ENCODE measurements at regions not wholly inside any gene's neighbourhood (a gene's known extent, or its start where the extent isn't known, plus 50 kb on each side); places are given as distances from the start of the nearest gene placed in this dataset.

DNA sequence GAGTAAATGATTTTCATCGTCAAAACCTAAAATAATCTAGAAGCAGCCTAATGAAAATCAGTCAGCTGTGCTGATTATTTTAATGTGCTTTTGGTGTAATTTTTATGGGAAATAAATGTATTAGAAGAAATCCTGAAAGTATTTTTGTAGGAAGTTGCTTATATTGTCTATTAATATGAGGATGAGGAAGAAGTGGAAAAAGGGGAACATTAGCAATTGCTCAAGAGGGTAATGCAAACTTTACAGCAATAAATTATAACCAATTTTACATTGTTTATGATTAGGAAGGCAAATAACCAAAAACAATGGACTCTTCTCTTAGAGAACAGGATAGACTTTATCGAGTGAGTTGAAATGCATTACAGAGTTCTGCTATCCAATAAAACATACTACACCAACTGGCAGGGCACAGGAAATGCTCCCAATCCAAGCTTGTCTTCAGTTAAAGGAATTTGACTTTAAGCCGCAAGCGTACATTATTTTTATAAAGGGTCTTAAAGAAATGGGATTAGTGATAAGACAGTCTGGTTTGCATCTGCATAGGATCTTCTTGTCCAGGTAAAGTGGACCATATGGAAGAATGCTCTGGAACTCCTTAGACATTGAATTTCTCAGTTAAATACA lies 374.8 kb downstream of the PDGFC start:
- Histone ChIP-seq H3K36me3 (ENCODE audit: control insufficient read depth, insufficient read depth, low read length) (no peaks in the 10 kb centered on the region), H3K9me3 (ENCODE audit: control insufficient read depth, low read depth, low read length) (no peaks in the 10 kb centered on the region), H3K27me3 (ENCODE audit: control insufficient read depth, insufficient read depth, low read length) (no peaks in the 10 kb centered on the region), H3K4me3 (ENCODE audit: low read length) (no peak overlapping the region), H3K27ac (ENCODE audit: low read length) (no peak overlapping the region), H3K4me1 (ENCODE audit: control insufficient read depth, insufficient read depth, low read length) (no peaks in the 10 kb centered on the region)
- WGBS (ENCODE audit: insufficient coverage, low lambda C conversion rate), result no CpG with 5 or more reads among the region's 4 CpGs
- DNase-seq, result no peak

DNA sequence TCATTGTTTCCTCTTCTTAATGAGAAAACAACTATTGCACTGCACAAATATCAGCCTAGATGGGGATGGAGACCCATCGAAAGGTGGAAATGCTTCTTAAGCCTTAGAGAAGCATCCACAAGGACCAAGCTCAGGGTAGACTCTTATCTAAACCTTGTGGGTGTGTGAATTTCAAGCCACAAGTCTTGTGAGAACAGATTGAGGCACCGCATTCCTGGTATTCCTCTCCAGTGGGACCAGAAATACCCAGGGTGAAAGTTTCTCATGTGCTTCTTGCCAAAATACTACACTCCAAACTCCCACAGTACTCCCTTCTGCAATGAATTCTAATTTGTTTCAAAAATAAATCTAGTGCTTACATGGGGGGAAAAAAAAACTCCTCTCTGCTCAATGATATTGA lies 375.6 kb downstream of the PDGFC start:
- Histone ChIP-seq H3K27me3 (ENCODE audit: control insufficient read depth, insufficient read depth, low read length) (no peaks in the 10 kb centered on the region), H3K36me3 (ENCODE audit: control insufficient read depth, insufficient read depth, low read length) (no peaks in the 10 kb centered on the region), H3K4me3 (ENCODE audit: low read length) (no peak overlapping the region), H3K9me3 (ENCODE audit: control insufficient read depth, low read depth, low read length) (no peaks in the 10 kb centered on the region), H3K27ac (ENCODE audit: low read length) (no peak overlapping the region), H3K4me1 (ENCODE audit: control insufficient read depth, insufficient read depth, low read length) (no peaks in the 10 kb centered on the region)
- no CpG with 5 or more reads among the region's 2 CpGs for WGBS (ENCODE audit: insufficient coverage, low lambda C conversion rate)
- no peak for DNase-seq

DNA sequence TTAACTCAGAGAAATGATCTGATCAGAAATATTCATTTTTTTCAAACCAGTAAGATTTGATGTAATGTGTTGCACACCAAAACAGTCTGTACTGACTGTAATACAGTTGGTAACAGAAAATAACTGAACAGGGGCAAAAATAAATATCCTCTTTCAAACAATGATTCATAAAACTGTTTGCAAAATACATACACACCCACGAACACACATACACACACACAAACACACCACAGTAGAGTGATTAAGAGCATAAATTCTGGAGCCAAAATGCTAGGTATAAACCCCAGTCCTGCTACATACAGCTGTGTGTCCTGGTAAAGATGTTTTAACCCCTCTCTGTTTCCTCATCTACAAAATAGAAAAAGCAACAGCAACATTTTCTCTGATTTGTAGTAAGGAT lies 376.6 kb downstream of the PDGFC start:
- H3K9me3 ChIP-seq (ENCODE audit: control insufficient read depth, low read depth, low read length), result no peaks in the 10 kb centered on the region
- no peaks in the 10 kb centered on the region for H3K27me3 ChIP-seq (ENCODE audit: control insufficient read depth, insufficient read depth, low read length)
- H3K4me1 ChIP-seq (ENCODE audit: control insufficient read depth, insufficient read depth, low read length), result no peaks in the 10 kb centered on the region
- H3K36me3 ChIP-seq (ENCODE audit: control insufficient read depth, insufficient read depth, low read length), result no peaks in the 10 kb centered on the region
- WGBS (ENCODE audit: insufficient coverage, low lambda C conversion rate), result no CpG with 5 or more reads among the region's 1 CpG
- H3K4me3 ChIP-seq (ENCODE audit: low read length), result no peak overlapping the region
- no peak overlapping the region for H3K27ac ChIP-seq (ENCODE audit: low read length)
- DNase-seq, result no peak

DNA sequence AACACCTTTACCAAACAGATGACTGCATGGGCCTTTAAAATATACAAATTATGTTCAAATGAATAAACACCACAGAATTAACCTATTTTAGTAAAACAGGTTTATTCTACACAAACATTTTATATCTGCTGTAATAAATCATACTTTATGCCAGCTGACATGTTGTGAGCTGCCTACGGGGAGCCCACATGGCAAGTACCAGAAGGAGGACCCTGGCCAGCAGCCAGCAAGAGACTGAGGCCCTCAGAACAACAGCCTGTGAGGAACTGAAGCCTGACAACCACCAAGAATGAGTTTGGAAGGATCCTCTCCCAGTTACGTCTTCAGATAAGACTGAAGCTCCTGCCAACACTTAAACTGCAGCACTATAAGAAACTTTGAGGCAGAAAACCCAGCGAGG lies 377.0 kb downstream of the PDGFC start:
- no peak for DNase-seq
- H3K27ac ChIP-seq (ENCODE audit: low read length), result no peak overlapping the region
- WGBS (ENCODE audit: insufficient coverage, low lambda C conversion rate), result no CpG with 5 or more reads among the region's 3 CpGs

DNA sequence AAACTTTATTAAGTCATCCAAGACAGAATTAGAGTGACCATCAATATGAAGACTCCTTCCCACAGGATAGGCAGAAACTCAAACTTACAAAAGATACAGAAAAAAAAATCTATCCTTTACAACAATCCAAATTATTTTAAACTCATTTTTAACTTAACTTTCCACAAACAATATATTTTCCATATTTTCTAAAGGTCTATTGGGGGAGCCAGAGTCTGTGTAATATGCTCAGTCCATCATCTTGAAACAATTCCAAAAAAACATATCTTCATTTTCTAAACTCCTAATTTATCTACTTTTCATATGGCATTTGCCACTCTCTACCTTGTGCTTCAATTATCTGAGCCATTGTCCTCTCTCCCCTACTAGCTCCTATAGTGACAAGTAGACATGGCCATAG lies 378.1 kb downstream of the PDGFC start:
- Histone ChIP-seq H3K9me3 (ENCODE audit: control insufficient read depth, low read depth, low read length) (no peaks in the 10 kb centered on the region), H3K27ac (ENCODE audit: low read length) (no peak overlapping the region), H3K36me3 (ENCODE audit: control insufficient read depth, insufficient read depth, low read length) (no peaks in the 10 kb centered on the region)

More for the DNA sequence above, 377.0 kb downstream of the PDGFC start:
- Histone ChIP-seq H3K36me3 (ENCODE audit: control insufficient read depth, insufficient read depth, low read length) (no peaks in the 10 kb centered on the region), H3K4me1 (ENCODE audit: control insufficient read depth, insufficient read depth, low read length) (no peaks in the 10 kb centered on the region), H3K9me3 (ENCODE audit: control insufficient read depth, low read depth, low read length) (no peaks in the 10 kb centered on the region), H3K4me3 (ENCODE audit: low read length) (no peak overlapping the region), H3K27me3 (ENCODE audit: control insufficient read depth, insufficient read depth, low read length) (no peaks in the 10 kb centered on the region)

DNA sequence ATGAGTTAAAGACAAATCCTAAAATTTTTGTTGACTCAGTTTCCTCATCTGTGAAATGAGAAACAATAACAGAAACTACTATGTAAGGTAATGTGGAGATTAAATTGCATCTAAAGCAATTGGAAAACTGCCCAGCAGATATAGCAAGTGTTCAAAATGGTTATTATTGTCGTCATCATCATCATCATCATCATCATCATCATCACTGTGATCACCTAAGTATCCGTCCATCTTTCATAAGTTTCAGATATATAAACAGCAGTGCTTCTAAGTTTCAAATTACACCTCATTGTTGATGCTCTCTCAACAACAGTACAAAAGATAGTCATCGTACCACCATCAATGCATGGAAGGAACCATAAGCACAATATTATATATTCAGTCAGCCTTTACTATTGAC lies 379.9 kb downstream of the PDGFC start:
- DNase-seq, result no peak
- WGBS (ENCODE audit: insufficient coverage, low lambda C conversion rate), result no CpG with 5 or more reads among the region's 3 CpGs
- no peaks in the 10 kb centered on the region for H3K4me1 ChIP-seq (ENCODE audit: control insufficient read depth, insufficient read depth, low read length)

More for the DNA sequence above, 378.1 kb downstream of the PDGFC start:
- no peaks in the 10 kb centered on the region for H3K4me1 ChIP-seq (ENCODE audit: control insufficient read depth, insufficient read depth, low read length)
- DNase-seq, result no peak
- no peak overlapping the region for H3K4me3 ChIP-seq (ENCODE audit: low read length)
- H3K27me3 ChIP-seq (ENCODE audit: control insufficient read depth, insufficient read depth, low read length), result no peaks in the 10 kb centered on the region

DNA sequence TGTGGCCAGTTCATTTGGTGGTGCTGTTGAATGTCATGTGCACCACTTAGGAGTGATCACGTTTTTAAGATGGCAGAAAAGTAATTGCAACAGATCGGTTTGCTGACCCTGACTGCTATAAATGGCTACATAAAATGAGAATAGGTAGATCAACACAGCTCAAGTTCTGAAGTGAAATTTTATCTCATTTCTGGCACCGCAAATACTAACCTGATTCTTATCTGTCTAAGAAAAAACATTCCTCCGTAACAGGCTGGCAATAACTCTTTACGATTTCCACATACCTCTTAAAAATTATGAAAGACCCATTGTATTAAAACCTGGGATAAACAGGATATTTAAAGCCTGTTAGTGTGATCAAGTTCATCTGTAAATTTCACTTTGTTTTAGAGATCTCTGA lies 387.5 kb downstream of the PDGFC start:
- Histone ChIP-seq H3K27me3 (ENCODE audit: control insufficient read depth, insufficient read depth, low read length) (no peaks in the 10 kb centered on the region), H3K4me1 (ENCODE audit: control insufficient read depth, insufficient read depth, low read length) (no peaks in the 10 kb centered on the region), H3K4me3 (ENCODE audit: low read length) (no peak overlapping the region), H3K36me3 (ENCODE audit: control insufficient read depth, insufficient read depth, low read length) (no peaks in the 10 kb centered on the region), H3K27ac (ENCODE audit: low read length) (no peak overlapping the region), H3K9me3 (ENCODE audit: control insufficient read depth, low read depth, low read length) (no peaks in the 10 kb centered on the region)
- WGBS (ENCODE audit: insufficient coverage, low lambda C conversion rate), result 0% methylated on average over 1 of the region's 5 CpGs
- DNase-seq, result no peak

More for the DNA sequence above, 379.9 kb downstream of the PDGFC start:
- H3K4me3 ChIP-seq (ENCODE audit: low read length), result no peak overlapping the region
- no peaks in the 10 kb centered on the region for H3K27me3 ChIP-seq (ENCODE audit: control insufficient read depth, insufficient read depth, low read length)
- no peak overlapping the region for H3K27ac ChIP-seq (ENCODE audit: low read length)
- H3K36me3 ChIP-seq (ENCODE audit: control insufficient read depth, insufficient read depth, low read length), result no peaks in the 10 kb centered on the region
- no peaks in the 10 kb centered on the region for H3K9me3 ChIP-seq (ENCODE audit: control insufficient read depth, low read depth, low read length)

DNA sequence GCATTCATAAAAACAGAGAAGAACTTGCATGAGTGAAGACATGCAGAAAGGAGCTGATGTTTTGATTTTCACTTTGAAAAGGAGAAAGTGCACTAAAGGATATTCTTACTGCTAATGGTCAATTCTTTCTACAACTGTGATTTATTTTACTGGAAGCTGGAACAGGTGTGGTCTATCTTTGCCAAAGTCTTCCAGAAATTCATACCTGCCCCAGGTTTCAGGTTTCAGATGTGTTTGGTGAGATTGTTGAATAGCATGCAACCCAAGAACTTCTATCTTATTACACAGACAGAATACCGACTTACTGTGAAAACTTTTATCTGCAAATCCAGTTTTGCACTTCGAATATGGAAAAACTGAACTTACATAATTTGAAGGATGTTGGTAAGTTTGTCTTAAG lies 388.3 kb downstream of the PDGFC start:
- Histone ChIP-seq H3K4me3 (ENCODE audit: low read length) (no peak overlapping the region), H3K9me3 (ENCODE audit: control insufficient read depth, low read depth, low read length) (no peaks in the 10 kb centered on the region), H3K36me3 (ENCODE audit: control insufficient read depth, insufficient read depth, low read length) (no peaks in the 10 kb centered on the region), H3K27ac (ENCODE audit: low read length) (no peak overlapping the region), H3K27me3 (ENCODE audit: control insufficient read depth, insufficient read depth, low read length) (no peaks in the 10 kb centered on the region), H3K4me1 (ENCODE audit: control insufficient read depth, insufficient read depth, low read length) (no peaks in the 10 kb centered on the region)
- WGBS (ENCODE audit: insufficient coverage, low lambda C conversion rate), result 100% methylated on average over 1 of the region's 2 CpGs
- no peak for DNase-seq

DNA sequence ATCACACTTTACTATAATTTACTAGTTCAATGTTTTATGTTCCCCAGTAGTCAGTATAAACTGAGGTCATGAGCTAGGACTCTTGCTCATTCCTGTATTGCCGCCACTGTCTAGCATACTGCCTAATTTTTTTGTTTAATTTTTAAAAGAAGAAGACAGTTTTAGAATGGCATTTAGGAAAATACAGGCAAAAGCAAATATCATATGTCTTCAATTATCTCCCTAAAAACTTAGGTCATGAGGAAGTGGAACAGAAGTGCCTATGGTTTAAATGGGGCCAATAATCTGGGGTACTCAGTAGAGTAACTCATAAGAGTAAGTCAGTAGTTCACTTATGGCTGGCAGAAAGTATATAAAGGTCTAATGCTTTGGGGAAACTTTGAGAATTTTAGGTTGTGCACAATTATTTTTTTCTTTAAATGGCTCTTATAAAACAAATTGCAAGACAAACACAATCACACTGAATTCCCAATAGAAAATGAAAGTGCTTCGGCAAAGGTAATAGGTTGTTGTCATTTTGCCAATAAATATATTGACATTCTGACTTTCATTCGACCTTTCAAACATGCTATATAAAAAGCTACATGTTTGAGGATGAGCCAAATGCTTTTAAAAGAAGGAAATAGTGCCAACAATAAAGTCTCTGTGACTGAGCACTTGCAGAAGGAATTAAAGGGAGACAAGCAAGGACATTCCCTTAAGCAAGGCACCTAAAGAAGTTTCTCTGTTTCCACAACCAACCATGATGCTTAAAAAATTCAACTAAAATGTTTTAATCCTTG lies 390.1 kb downstream of the PDGFC start:
- no peak for DNase-seq
- Histone ChIP-seq H3K27me3 (ENCODE audit: control insufficient read depth, insufficient read depth, low read length) (no peaks in the 10 kb centered on the region), H3K36me3 (ENCODE audit: control insufficient read depth, insufficient read depth, low read length) (no peaks in the 10 kb centered on the region), H3K27ac (ENCODE audit: low read length) (no peak overlapping the region), H3K4me1 (ENCODE audit: control insufficient read depth, insufficient read depth, low read length) (no peaks in the 10 kb centered on the region), H3K4me3 (ENCODE audit: low read length) (no peak overlapping the region), H3K9me3 (ENCODE audit: control insufficient read depth, low read depth, low read length) (no peaks in the 10 kb centered on the region)
- 60% methylated on average over 3 of the region's 3 CpGs for WGBS (ENCODE audit: insufficient coverage, low lambda C conversion rate)

DNA sequence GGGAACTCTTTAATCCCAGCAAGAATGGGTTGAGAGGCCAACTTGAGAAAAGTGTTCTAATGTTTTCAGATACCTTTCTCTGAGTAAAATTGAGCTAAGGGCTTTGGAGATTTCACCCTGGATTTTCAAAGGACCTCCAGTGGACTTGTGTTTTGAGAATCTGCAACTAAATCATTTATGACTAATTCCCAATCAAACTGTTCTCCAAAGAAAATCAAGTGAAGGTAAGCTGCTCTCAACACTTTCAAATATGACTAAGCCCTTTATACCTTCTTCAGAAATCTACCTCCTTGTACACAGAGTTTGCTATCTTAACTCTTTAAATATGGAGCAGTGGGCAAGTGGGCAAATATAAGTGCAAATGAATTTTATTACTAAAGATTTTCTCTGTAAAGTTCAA lies 392.9 kb downstream of the PDGFC start:
- Histone ChIP-seq H3K36me3 (ENCODE audit: control insufficient read depth, insufficient read depth, low read length) (no peaks in the 10 kb centered on the region), H3K27ac (ENCODE audit: low read length) (no peak overlapping the region), H3K9me3 (ENCODE audit: control insufficient read depth, low read depth, low read length) (no peaks in the 10 kb centered on the region), H3K27me3 (ENCODE audit: control insufficient read depth, insufficient read depth, low read length) (no peaks in the 10 kb centered on the region), H3K4me3 (ENCODE audit: low read length) (no peak overlapping the region), H3K4me1 (ENCODE audit: control insufficient read depth, insufficient read depth, low read length) (no peaks in the 10 kb centered on the region)
- DNase-seq, result no peak

DNA sequence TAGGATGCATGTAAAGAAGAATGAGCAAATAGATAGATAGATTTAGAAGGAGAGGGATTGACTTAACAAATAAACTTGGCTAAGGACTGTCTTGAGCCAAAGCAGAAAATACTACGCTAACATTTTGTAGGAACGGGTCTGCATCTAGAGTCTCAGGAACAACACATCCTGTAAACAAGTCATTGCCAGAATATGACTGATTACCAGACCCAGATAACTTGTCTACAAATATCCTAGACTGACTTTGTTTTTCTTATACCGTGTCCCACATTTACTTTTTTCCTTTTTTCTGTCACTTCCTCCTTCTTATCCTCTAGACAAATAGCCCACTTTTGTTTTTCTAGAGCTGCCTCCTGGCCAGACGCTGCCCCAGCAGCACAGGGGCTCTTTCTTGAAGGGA lies 393.6 kb downstream of the PDGFC start:
- DNase-seq, result no peak
- Histone ChIP-seq H3K4me3 (ENCODE audit: low read length) (no peak overlapping the region), H3K9me3 (ENCODE audit: control insufficient read depth, low read depth, low read length) (no peaks in the 10 kb centered on the region), H3K27me3 (ENCODE audit: control insufficient read depth, insufficient read depth, low read length) (no peaks in the 10 kb centered on the region), H3K4me1 (ENCODE audit: control insufficient read depth, insufficient read depth, low read length) (no peaks in the 10 kb centered on the region), H3K27ac (ENCODE audit: low read length) (no peak overlapping the region), H3K36me3 (ENCODE audit: control insufficient read depth, insufficient read depth, low read length) (no peaks in the 10 kb centered on the region)
- WGBS (ENCODE audit: insufficient coverage, low lambda C conversion rate), result 0% methylated on average over 1 of the region's 4 CpGs

All from large intestine (tissue), 3 donors.